ENCODE measurements at regions not wholly inside any gene's neighbourhood (a gene's known extent, or its start where the extent isn't known, plus 50 kb on each side); places are given as distances from the start of the nearest gene placed in this dataset.

GRCh38 chr7:145382762-145383161 is 546.9 kb upstream of the TPK1 start:
- TF ChIP-seq CTCF (IDR thresholded peaks at IDR 0.05 in 2 of 3, conservative IDR thresholded peaks at IDR 0.05 in 1 of 3; ENCODE audit: borderline replicate concordance in 1 of 3, insufficient read depth in 1 of 3, low read depth in 2 of 3, low read length in 2 of 3) (no peak), POLR2A (IDR thresholded peaks at IDR 0.05; ENCODE audit: borderline replicate concordance, extremely low read depth, insufficient read depth, insufficient read length) (no peak), RAD21 (IDR thresholded peaks at IDR 0.05; ENCODE audit: low read depth) (no peak), ATF3 (IDR thresholded peaks at IDR 0.05) (no peak), EZH2 (IDR thresholded peaks at IDR 0.05) (no peak), EGR1 (IDR thresholded peaks at IDR 0.05; ENCODE audit: low read depth) (no peak), POLR2AphosphoS5 (IDR thresholded peaks at IDR 0.05; ENCODE audit: low read depth, low read length) (no peak), MAX (IDR thresholded peaks at IDR 0.05) (no peak)
- TF ChIP-seq, protein P1, sequence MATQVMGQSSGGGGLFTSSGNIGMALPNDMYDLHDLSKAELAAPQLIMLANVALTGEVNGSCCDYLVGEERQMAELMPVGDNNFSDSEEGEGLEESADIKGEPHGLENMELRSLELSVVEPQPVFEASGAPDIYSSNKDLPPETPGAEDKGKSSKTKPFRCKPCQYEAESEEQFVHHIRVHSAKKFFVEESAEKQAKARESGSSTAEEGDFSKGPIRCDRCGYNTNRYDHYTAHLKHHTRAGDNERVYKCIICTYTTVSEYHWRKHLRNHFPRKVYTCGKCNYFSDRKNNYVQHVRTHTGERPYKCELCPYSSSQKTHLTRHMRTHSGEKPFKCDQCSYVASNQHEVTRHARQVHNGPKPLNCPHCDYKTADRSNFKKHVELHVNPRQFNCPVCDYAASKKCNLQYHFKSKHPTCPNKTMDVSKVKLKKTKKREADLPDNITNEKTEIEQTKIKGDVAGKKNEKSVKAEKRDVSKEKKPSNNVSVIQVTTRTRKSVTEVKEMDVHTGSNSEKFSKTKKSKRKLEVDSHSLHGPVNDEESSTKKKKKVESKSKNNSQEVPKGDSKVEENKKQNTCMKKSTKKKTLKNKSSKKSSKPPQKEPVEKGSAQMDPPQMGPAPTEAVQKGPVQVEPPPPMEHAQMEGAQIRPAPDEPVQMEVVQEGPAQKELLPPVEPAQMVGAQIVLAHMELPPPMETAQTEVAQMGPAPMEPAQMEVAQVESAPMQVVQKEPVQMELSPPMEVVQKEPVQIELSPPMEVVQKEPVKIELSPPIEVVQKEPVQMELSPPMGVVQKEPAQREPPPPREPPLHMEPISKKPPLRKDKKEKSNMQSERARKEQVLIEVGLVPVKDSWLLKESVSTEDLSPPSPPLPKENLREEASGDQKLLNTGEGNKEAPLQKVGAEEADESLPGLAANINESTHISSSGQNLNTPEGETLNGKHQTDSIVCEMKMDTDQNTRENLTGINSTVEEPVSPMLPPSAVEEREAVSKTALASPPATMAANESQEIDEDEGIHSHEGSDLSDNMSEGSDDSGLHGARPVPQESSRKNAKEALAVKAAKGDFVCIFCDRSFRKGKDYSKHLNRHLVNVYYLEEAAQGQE (IDR thresholded peaks at IDR 0.05; ENCODE audit: low read depth), result no peak

All from HCT116 (cell line).